ENCODE measurements at regions not wholly inside any gene's neighbourhood (a gene's known extent, or its start where the extent isn't known, plus 50 kb on each side); places are given as distances from the start of the nearest gene placed in this dataset.

DNA sequence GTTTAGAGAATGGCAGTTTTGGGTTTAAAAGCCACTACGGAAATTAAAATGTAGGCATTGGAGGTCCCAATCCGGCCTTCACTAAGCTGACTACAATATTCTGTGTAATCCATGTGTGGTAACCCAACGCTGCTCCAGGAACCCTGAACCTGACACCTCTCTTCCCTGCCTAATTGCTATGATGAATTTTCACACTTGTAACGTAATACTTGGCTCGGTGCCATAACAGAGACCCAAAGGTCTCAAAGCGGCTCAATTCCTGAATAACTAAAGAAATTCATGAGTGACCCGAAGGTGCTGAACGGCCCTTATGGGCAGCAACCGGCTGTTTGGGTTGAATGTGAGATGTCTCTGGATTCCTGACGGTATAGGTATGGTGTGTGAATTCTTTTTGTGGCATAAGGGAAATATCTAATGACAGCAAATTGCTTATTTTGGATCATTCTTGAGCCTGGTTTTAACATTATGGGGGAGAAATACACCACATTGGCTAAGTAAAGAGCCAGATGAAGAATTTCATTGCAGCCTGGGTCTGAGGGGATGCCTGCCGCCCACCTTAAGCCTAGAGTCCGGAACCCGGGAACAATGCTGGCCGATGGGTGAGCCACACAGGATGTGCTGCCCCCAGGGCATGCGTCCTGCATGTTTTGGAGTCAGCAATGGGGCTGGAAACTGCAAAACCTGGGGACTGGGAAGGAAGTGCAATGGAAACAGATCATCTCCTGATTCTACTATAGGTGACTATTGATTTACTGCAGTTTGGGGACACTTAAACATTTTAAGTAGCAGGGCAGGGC is 69.7 kb upstream of the FZD8 start:
- Histone ChIP-seq H3K4me1 (no peaks in the 10 kb centered on the region), H3K27ac (no peak overlapping the region), H3K9me3 (no peaks in the 10 kb centered on the region), H3K27me3 (no peaks in the 10 kb centered on the region), H3K36me3 (no peaks in the 10 kb centered on the region), H3K4me3 (no peak overlapping the region)
- TF ChIP-seq POLR2AphosphoS5 (IDR thresholded peaks at IDR 0.05) (no peak), POLR2A (IDR thresholded peaks at IDR 0.05) (no peak), CTCF (IDR thresholded peaks at IDR 0.05) (no peak)
- intact Hi-C loops (cut with DNase I; ENCODE audit: low total_unique reads), result no loop called here
- no peak for DNase-seq (ENCODE audit: low spot score in 2 of 2)

DNA sequence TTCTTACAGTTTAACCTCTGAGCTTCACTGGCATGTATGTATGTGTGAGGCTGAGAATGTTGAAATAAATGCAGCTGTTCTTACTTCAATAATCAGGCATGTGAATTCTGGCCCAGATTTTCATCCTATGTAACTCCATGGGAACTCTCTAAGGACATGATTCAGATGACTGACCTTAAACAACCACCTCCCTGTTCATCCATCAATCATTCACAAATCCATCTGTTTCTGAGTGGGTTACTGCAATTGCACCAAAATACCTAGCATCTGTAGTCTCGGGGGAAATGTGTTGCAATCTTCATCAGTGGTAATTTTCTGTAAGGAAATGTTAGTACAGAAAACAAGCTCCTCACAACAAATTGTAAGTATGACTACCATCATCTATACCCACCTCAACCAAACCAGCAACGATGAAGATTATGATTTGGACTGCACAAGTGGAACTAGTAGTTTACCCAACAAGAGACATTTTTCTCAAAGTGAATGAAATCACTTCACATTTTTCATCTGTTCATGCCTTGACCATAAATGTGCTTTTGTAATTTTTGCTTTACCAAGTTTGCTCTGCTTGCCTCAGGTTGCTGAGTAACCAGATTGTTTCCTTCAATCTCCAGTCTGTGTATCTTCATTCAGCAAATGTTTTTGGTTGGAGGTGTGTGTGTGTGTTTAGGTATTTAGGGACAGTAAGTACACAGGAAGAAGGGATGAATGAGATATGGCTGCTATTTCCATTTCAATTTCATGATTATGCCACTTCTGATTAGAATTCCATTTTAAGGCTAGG is 65.7 kb upstream of the FZD8 start:
- Histone ChIP-seq H3K27me3 (no peaks in the 10 kb centered on the region), H3K36me3 (no peaks in the 10 kb centered on the region), H3K9me3 (no peaks in the 10 kb centered on the region), H3K4me3 (no peak overlapping the region), H3K27ac (no peak overlapping the region), H3K4me1 (no peaks in the 10 kb centered on the region)
- TF ChIP-seq POLR2A (IDR thresholded peaks at IDR 0.05) (no peak), CTCF (IDR thresholded peaks at IDR 0.05) (no peak), POLR2AphosphoS5 (IDR thresholded peaks at IDR 0.05) (no peak)
- intact Hi-C loops (cut with DNase I; ENCODE audit: low total_unique reads), result no loop called here
- DNase-seq (ENCODE audit: low spot score in 2 of 2), result no peak

GRCh38 chr10:35706959-35707358 is 64.9 kb upstream of the FZD8 start:
- no peaks in the 10 kb centered on the region for H3K4me1 ChIP-seq
- no peaks in the 10 kb centered on the region for H3K9me3 ChIP-seq
- H3K36me3 ChIP-seq, result no peaks in the 10 kb centered on the region
- DNase-seq (ENCODE audit: low spot score in 2 of 2), result no peak
- H3K4me3 ChIP-seq, result no peak overlapping the region
- no peaks in the 10 kb centered on the region for H3K27me3 ChIP-seq
- intact Hi-C loops (cut with DNase I; ENCODE audit: low total_unique reads), result no loop called here
- TF ChIP-seq POLR2AphosphoS5 (IDR thresholded peaks at IDR 0.05) (no peak), POLR2A (IDR thresholded peaks at IDR 0.05) (no peak), CTCF (IDR thresholded peaks at IDR 0.05) (no peak)
- no peak overlapping the region for H3K27ac ChIP-seq

GRCh38 chr10:35705671-35706070 is 63.6 kb upstream of the FZD8 start:
- no peaks in the 10 kb centered on the region for H3K36me3 ChIP-seq
- TF ChIP-seq POLR2AphosphoS5 (IDR thresholded peaks at IDR 0.05) (no peak), CTCF (IDR thresholded peaks at IDR 0.05) (no peak), POLR2A (IDR thresholded peaks at IDR 0.05) (no peak)
- DNase-seq (ENCODE audit: low spot score in 2 of 2), result no peak
- no peak overlapping the region for H3K27ac ChIP-seq
- H3K27me3 ChIP-seq, result no peaks in the 10 kb centered on the region
- H3K4me1 ChIP-seq, result no peaks in the 10 kb centered on the region
- H3K4me3 ChIP-seq, result no peak overlapping the region
- intact Hi-C loops (cut with DNase I; ENCODE audit: low total_unique reads), result no loop called here
- no peaks in the 10 kb centered on the region for H3K9me3 ChIP-seq

DNA sequence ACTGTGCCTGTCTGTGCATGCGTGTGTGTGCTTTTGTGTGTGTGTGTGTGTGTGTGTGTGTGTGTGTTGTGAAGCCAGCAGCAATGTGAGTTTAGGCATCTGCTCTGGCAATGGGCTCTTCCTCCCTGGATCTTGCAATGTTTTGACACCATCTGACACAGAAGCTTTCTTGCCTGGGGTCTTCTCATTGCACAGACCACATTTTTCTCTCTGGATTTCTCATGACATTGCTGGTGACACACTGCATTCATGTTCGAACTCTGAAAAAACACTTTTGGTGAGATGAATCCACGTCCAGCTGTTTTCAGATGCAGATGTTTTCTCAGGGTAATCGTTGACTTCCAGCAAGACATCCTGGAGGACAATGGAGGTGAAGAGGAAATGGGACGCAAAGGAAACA is 63.0 kb upstream of the FZD8 start:
- H3K36me3 ChIP-seq, result no peaks in the 10 kb centered on the region
- no peak overlapping the region for H3K4me3 ChIP-seq
- H3K27ac ChIP-seq, result no peak overlapping the region
- H3K9me3 ChIP-seq, result no peaks in the 10 kb centered on the region
- H3K27me3 ChIP-seq, result no peaks in the 10 kb centered on the region
- intact Hi-C loops (cut with DNase I; ENCODE audit: low total_unique reads), result no loop called here
- H3K4me1 ChIP-seq, result no peaks in the 10 kb centered on the region
- TF ChIP-seq POLR2AphosphoS5 (IDR thresholded peaks at IDR 0.05), result no peak
- no peak for TF ChIP-seq CTCF (IDR thresholded peaks at IDR 0.05)
- TF ChIP-seq POLR2A (IDR thresholded peaks at IDR 0.05), result no peak
- DNase-seq (ENCODE audit: low spot score in 2 of 2), result no peak
